HG03520 (cell line): ENCODE measurements at regions not wholly inside any gene's neighbourhood (a gene's known extent, or its start where the extent isn't known, plus 50 kb on each side); places are given as distances from the start of the nearest gene placed in this dataset.
"Not testable (repeated sequence)": the region's sequence is repeated elsewhere in the genome, so short reads cannot be mapped to it uniquely, and the experiment has no call there.

Source experiments
- ATAC-seq: cut with Tn5 transposase; IDR thresholded peaks from one replicate; pipeline ENCODE4 v1.9.1; 2021; ENCODE audit warnings: mild to moderate bottlenecking, moderate library complexity; ENCODE audit not compliant: unreplicated experiment

GRCh38 chr10:21366108-21366507 is 159.4 kb downstream of the SKIDA1 start:
- ATAC-seq: not testable (repeated sequence)

- no peak for ATAC-seq
These were observed 161.0 kb downstream of the SKIDA1 start for GRCh38 chr10:21364196-21365114.

- no peak for ATAC-seq
These were observed 161.8 kb downstream of the SKIDA1 start for GRCh38 chr10:21363731-21364104.

GRCh38 chr10:21363092-21363730 is 162.3 kb downstream of the SKIDA1 start:
- no peak for ATAC-seq

- no peak for ATAC-seq
These were observed 166.3 kb downstream of the SKIDA1 start for GRCh38 chr10:21359202-21359601.

- ATAC-seq: no peak
These were observed 169.9 kb downstream of the SKIDA1 start for GRCh38 chr10:21355591-21356011.

GRCh38 chr10:21352886-21353285 is 172.6 kb downstream of the SKIDA1 start:
- peak; percentile 78 for ATAC-seq

- not testable (repeated sequence) for ATAC-seq
These were observed 173.9 kb downstream of the SKIDA1 start for GRCh38 chr10:21351594-21351993.

- no peak for ATAC-seq
These were observed 175.6 kb downstream of the SKIDA1 start for GRCh38 chr10:21349912-21350286.

GRCh38 chr10:21347785-21348170 is 177.7 kb downstream of the SKIDA1 start:
- ATAC-seq: no peak

- no peak for ATAC-seq
These were observed 178.3 kb downstream of the SKIDA1 start for GRCh38 chr10:21347043-21347784.

- ATAC-seq: no peak
These were observed 182.4 kb downstream of the SKIDA1 start for GRCh38 chr10:21343087-21343486.

- ATAC-seq: not testable (repeated sequence)
These were observed 183.0 kb downstream of the SKIDA1 start for GRCh38 chr10:21342499-21342898.

GRCh38 chr10:21340331-21340730 is 185.2 kb downstream of the SKIDA1 start:
- no peak for ATAC-seq

- no peak for ATAC-seq
These were observed 188.2 kb downstream of the SKIDA1 start for GRCh38 chr10:21337171-21337792.

GRCh38 chr10:21336476-21337170 is 188.9 kb downstream of the SKIDA1 start:
- no peak for ATAC-seq

- ATAC-seq: no peak
These were observed 190.4 kb downstream of the SKIDA1 start for GRCh38 chr10:21334891-21335696.

- no peak for ATAC-seq
These were observed 194.9 kb downstream of the SKIDA1 start for GRCh38 chr10:21330628-21331020.

- ATAC-seq: no peak
These were observed 195.4 kb downstream of the SKIDA1 start for GRCh38 chr10:21329995-21330627.
